HepG2 (cell line): ENCODE measurements at regions not wholly inside any gene's neighbourhood (a gene's known extent, or its start where the extent isn't known, plus 50 kb on each side); places are given as distances from the start of the nearest gene placed in this dataset.

ENCODE experiments used
- HNRNPLL ChIP-seq: fragments of 200-400 bp; formaldehyde crosslinking; IDR thresholded peaks from 2 replicates; pipeline ENCODE4 v1.6.1; 2017; ENCODE audit warnings: mild to moderate bottlenecking, low read depth, low read length; ENCODE audit not compliant: poor library complexity, severe bottlenecking
- SKI ChIP-seq: fragments of 450-650 bp; IDR thresholded peaks from one replicate; pipeline ENCODE4 v1.6.1; 2018; ENCODE audit warnings: mild to moderate bottlenecking; ENCODE audit not compliant: partially characterized antibody
- TF ChIP-seq, protein P1 (sequence below), 2 experiments: fragments of 450-650 bp in 1 of 2; sonication (generic) in 1 of 2; formaldehyde crosslinking in 1 of 2; IDR thresholded peaks; 2 replicates each; pipeline versions ENCODE4 v1.6.1 to v1.8.0; 2016 to 2022; ENCODE audit warnings: antibody characterized with exemption in 1 of 2, mild to moderate bottlenecking in 1 of 2, missing genetic modification reagents in 1 of 2
- TF ChIP-seq, protein P2 (sequence below): sonication (generic); formaldehyde crosslinking; IDR thresholded peaks from 2 replicates; pipeline ENCODE4 v1.5.0; 2020; ENCODE audit warnings: missing genetic modification reagents, mild to moderate bottlenecking, borderline replicate concordance

DNA sequence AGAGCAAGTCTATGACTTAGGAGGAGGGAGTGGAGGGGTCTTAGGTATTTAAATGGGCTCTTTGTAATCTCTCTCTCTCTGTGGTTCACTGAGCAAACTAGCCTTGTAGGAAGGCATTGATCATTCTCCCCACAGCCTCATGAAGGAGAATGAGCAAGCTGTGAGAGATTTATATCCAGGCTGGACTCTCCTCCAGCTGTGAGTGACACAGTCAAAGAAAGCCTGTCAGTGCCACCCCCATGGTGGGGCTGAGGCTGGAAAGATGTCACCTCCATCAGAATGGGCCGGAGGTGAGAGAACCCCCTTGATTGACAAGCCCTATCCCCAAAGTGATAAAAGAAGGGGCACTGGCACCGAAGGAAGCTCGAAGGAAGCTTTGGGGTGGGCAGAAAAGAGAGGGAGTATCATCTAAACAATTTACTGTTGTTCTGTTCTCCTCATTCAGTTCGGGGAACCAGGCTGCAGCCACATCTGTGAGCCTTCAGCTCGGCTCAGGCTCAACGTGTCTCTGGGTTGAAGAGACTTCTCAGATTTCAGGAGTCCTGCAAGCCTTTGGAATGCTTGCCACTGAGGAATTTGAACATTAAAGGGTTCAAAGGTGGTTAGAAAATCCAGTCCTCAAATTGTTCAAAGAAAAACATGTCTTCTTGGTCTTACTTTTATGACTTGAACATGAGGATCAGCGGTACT, 538.2 kb upstream of the ZNF462 start (continued):
- TF ChIP-seq, protein P1, sequence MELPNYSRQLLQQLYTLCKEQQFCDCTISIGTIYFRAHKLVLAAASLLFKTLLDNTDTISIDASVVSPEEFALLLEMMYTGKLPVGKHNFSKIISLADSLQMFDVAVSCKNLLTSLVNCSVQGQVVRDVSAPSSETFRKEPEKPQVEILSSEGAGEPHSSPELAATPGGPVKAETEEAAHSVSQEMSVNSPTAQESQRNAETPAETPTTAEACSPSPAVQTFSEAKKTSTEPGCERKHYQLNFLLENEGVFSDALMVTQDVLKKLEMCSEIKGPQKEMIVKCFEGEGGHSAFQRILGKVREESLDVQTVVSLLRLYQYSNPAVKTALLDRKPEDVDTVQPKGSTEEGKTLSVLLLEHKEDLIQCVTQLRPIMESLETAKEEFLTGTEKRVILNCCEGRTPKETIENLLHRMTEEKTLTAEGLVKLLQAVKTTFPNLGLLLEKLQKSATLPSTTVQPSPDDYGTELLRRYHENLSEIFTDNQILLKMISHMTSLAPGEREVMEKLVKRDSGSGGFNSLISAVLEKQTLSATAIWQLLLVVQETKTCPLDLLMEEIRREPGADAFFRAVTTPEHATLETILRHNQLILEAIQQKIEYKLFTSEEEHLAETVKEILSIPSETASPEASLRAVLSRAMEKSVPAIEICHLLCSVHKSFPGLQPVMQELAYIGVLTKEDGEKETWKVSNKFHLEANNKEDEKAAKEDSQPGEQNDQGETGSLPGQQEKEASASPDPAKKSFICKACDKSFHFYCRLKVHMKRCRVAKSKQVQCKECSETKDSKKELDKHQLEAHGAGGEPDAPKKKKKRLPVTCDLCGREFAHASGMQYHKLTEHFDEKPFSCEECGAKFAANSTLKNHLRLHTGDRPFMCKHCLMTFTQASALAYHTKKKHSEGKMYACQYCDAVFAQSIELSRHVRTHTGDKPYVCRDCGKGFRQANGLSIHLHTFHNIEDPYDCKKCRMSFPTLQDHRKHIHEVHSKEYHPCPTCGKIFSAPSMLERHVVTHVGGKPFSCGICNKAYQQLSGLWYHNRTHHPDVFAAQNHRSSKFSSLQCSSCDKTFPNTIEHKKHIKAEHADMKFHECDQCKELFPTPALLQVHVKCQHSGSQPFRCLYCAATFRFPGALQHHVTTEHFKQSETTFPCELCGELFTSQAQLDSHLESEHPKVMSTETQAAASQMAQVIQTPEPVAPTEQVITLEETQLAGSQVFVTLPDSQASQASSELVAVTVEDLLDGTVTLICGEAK (IDR thresholded peaks at IDR 0.05): no peak
- TF ChIP-seq, protein P1 (CRISPR knock-in tag; IDR thresholded peaks at IDR 0.05): no peak
- TF ChIP-seq, protein P2, sequence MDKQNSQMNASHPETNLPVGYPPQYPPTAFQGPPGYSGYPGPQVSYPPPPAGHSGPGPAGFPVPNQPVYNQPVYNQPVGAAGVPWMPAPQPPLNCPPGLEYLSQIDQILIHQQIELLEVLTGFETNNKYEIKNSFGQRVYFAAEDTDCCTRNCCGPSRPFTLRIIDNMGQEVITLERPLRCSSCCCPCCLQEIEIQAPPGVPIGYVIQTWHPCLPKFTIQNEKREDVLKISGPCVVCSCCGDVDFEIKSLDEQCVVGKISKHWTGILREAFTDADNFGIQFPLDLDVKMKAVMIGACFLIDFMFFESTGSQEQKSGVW (CRISPR knock-in tag): no peak
- TF ChIP-seq SKI (no peak), HNRNPLL (no peak)
